HepG2 (cell line): ENCODE measurements at regions not wholly inside any gene's neighbourhood (a gene's known extent, or its start where the extent isn't known, plus 50 kb on each side); places are given as distances from the start of the nearest gene placed in this dataset.

Experiments
- ATAC-seq: fragments of 200-7000 bp; cut with Tn5 transposase; 3 replicates; pipeline ENCODE4 v1.9.1; 2020; ENCODE audit warnings: mild to moderate bottlenecking, moderate library complexity
- BruUV-seq: library from RNA; stranded (reverse); fragments of 400-500 nt; replicated peaks from 2 replicates; lab custom pipeline; 2021; lab: Mats Ljungman, UMichigan
- CTCF ChIA-PET: fragments of 300-600 bp; formaldehyde crosslinking; extraction: SDS; loops from one replicate; lab custom pipeline; 2021; ENCODE audit warnings: low total read pairs, inconsistent platforms, low intra/inter-chr PET ratio; lab: Yijun Ruan, JAX
- POLR2A ChIA-PET: fragments of 350-600 bp; sonication (Branson Sonifier 250); formaldehyde crosslinking; loops from one replicate; lab custom pipeline; 2020; ENCODE audit warnings: antibody characterized with exemption, inconsistent platforms; lab: Yijun Ruan, JAX
- DNase-seq: peaks from one replicate; pipeline ENCODE4 v3.0.0-alpha.2; 2015; ENCODE audit warnings: low spot score
- FAIRE-seq: peaks from 3 replicates; lab custom pipeline; 2011; peaks lifted over from hg19 to GRCh38; lab: Jason Lieb, UNC
- H2AFZ ChIP-seq: one replicate; pipeline ENCODE4 v1.6.1; 2011; ENCODE audit warnings: low read length, inconsistent platforms
- H3K27ac ChIP-seq: fragments of 300-600 bp; 3 replicates; pipeline ENCODE4 v1.8.0; 2011; ENCODE audit warnings: mixed run types, mild to moderate bottlenecking, mixed read lengths, low read length, inconsistent platforms; ENCODE audit not compliant: insufficient read depth; ENCODE audit errors: extremely low read length
- H3K27me3 ChIP-seq, 2 experiments: fragments of 200-600 bp in 1 of 2; 2 replicates in 1 of 2; 3 replicates in 1 of 2; pipeline versions ENCODE4 v1.6.0 to v1.8.0; 2011; ENCODE audit warnings: low read length in 2 of 2, mild to moderate bottlenecking in 2 of 2, moderate library complexity in 2 of 2, inconsistent platforms in 1 of 2; ENCODE audit not compliant: insufficient read depth in 2 of 2, control insufficient read depth in 1 of 2
- H3K36me3 ChIP-seq, 2 experiments: fragments of 200-600 bp in 1 of 2; replicated peaks in 1 of 2; 2 replicates in 1 of 2; 3 replicates in 1 of 2; pipeline versions ENCODE4 v1.5.1 to v1.8.0; 2011; ENCODE audit warnings: low read length in 2 of 2, inconsistent platforms in 1 of 2; ENCODE audit not compliant: insufficient read depth in 2 of 2, control insufficient read depth in 1 of 2
- H3K4me1 ChIP-seq: 2 replicates; pipeline ENCODE4 v1.5.1; 2012; ENCODE audit warnings: low read length, inconsistent platforms; ENCODE audit not compliant: insufficient read depth
- H3K4me2 ChIP-seq: 2 replicates; pipeline ENCODE4 v1.6.0; 2011; ENCODE audit warnings: low read depth, low read length, inconsistent platforms
- H3K4me3 ChIP-seq, 3 experiments: fragments of 200-600 bp in 1 of 3; sonication (generic), shearing (Covaris generic) in 1 of 3; replicated peaks in 1 of 3; 2 replicates each; pipeline ENCODE4 v1.5.1; 2011 to 2016; ENCODE audit warnings: low read length in 3 of 3, inconsistent platforms in 2 of 3, low read depth in 2 of 3, mild to moderate bottlenecking in 2 of 3, control low read depth in 1 of 3, mixed read lengths in 1 of 3; ENCODE audit not compliant: insufficient read depth in 1 of 3
- H3K79me2 ChIP-seq: one replicate; pipeline ENCODE4 v1.6.1; 2011; ENCODE audit warnings: low read length, inconsistent platforms; ENCODE audit not compliant: insufficient read depth
- H3K9ac ChIP-seq: 2 replicates; pipeline ENCODE4 v1.6.0; 2011; ENCODE audit warnings: mild to moderate bottlenecking, low read depth, low read length, inconsistent platforms; ENCODE audit not compliant: insufficient read depth
- H3K9me3 ChIP-seq: 2 replicates; pipeline ENCODE4 v1.5.1; 2012; ENCODE audit warnings: mild to moderate bottlenecking, low read length
- H4K20me1 ChIP-seq: 2 replicates; pipeline ENCODE4 v1.6.0; 2011; ENCODE audit warnings: inconsistent platforms, mild to moderate bottlenecking, low read length, moderate library complexity; ENCODE audit not compliant: insufficient read depth
- CAMTA2 ChIP-seq: sonication (generic); formaldehyde crosslinking; IDR thresholded peaks from 2 replicates; pipeline ENCODE4 v1.4.0; 2020; ENCODE audit warnings: mild to moderate bottlenecking, missing genetic modification reagents, borderline replicate concordance
- GPN1 ChIP-seq: sonication (generic); formaldehyde crosslinking; IDR thresholded peaks from 2 replicates; pipeline ENCODE4 v1.5.1; 2020; ENCODE audit warnings: missing genetic modification reagents, borderline replicate concordance
- HCFC1 ChIP-seq: fragments of 150-350 bp; IDR thresholded peaks from 2 replicates; pipeline ENCODE4 v1.6.1; 2014; ENCODE audit warnings: low read depth, low read length
- NAIF1 ChIP-seq: sonication (generic); formaldehyde crosslinking; IDR thresholded peaks from 2 replicates; pipeline ENCODE4 v1.5.0; 2020; ENCODE audit warnings: mild to moderate bottlenecking, missing genetic modification reagents, borderline replicate concordance
- SIN3A ChIP-seq: IDR thresholded peaks from 2 replicates; pipeline ENCODE4 v1.6.1; 2011; ENCODE audit warnings: low read depth, mild to moderate bottlenecking, control low read depth, low read length, borderline replicate concordance
- ZNF570 ChIP-seq: sonication (generic); formaldehyde crosslinking; IDR thresholded peaks from 2 replicates; pipeline ENCODE4 v1.4.0; 2020; ENCODE audit warnings: mild to moderate bottlenecking, missing genetic modification reagents, borderline replicate concordance
- ZNF792 ChIP-seq: IDR thresholded peaks from 2 replicates; pipeline ENCODE4 v1.6.1; 2016
- WGBS: methylation state at CpG from one replicate; pipeline ENCODE4 v1.1.6; 2017; ENCODE audit warnings: low lambda C conversion rate; 5-methylcytosine and 5-hydroxymethylcytosine counted together
- in situ Hi-C: cut with HindIII; loops from 2 replicates; pipeline ENCODE4 v1.10.0; 2017; ENCODE audit warnings: low pct_unique_long_range_greater_than_20kb; ENCODE audit not compliant: extremely low pct_ligation_motif_present
- intact Hi-C: fragments of 100-400 bp; cut with micrococcal nuclease; formaldehyde crosslinking; loops from one replicate; pipeline ENCODE4 v1.10.0; 2022; ENCODE audit not compliant: unreplicated experiment

GRCh38 chr13:85031771-85032170, 767.4 kb downstream of the SLITRK6 start:
- POLR2A ChIA-PET: no interaction called here
- no peaks in the 10 kb centered on the region for H4K20me1 ChIP-seq
- H3K79me2 ChIP-seq: no peaks in the 10 kb centered on the region
- H3K36me3 ChIP-seq: no peaks in the 10 kb centered on the region
- H3K4me3 ChIP-seq: no peak overlapping the region
- DNase-seq (no peak), FAIRE-seq (no peak)
- in situ Hi-C loops: no loop called here
- H3K9ac ChIP-seq: no peak overlapping the region
- no peaks in the 10 kb centered on the region for H3K4me1 ChIP-seq
- CTCF ChIA-PET: no interaction called here
- no peak for TF ChIP-seq CAMTA2 (CRISPR knock-in tag)
- no peak for TF ChIP-seq GPN1 (CRISPR knock-in tag)
- TF ChIP-seq ZNF792 (CRISPR knock-in tag): no peak
- no peak for TF ChIP-seq HCFC1
- no peak for TF ChIP-seq NAIF1 (CRISPR knock-in tag)
- TF ChIP-seq ZNF570: no peak
- TF ChIP-seq, all 625 proteins: peak for 0
- H3K27ac ChIP-seq: no peak overlapping the region
- ATAC-seq: no peak
- intact Hi-C loops: no loop called here
- BruUV-seq: no TSS peak
- H3K9me3 ChIP-seq: peaks cover 17% of the 10 kb centered on the region
- H3K4me2 ChIP-seq: no peak overlapping the region
- H3K27me3 ChIP-seq: no peaks in the 10 kb centered on the region
- WGBS: 4% methylated on average over 1 of the region's 1 CpG
- H2AFZ ChIP-seq: no peak overlapping the region

GRCh38 chr13:85028035-85028434, 771.2 kb downstream of the SLITRK6 start:
- intact Hi-C loops (no loop called here), in situ Hi-C loops (no loop called here)
- TF ChIP-seq SIN3A: no peak
- H3K27ac ChIP-seq: no peak overlapping the region
- peaks cover 35% of the 10 kb centered on the region for H3K9me3 ChIP-seq
- no peak overlapping the region for H3K4me2 ChIP-seq
- H3K4me1 ChIP-seq: no peaks in the 10 kb centered on the region
- DNase-seq: no peak
- no peak overlapping the region for H3K4me3 ChIP-seq
- CTCF ChIA-PET: no interaction called here
- no peaks in the 10 kb centered on the region for H3K27me3 ChIP-seq
- H4K20me1 ChIP-seq: no peaks in the 10 kb centered on the region
- WGBS: 4% methylated on average over 3 of the region's 3 CpGs
- FAIRE-seq: no peak
- POLR2A ChIA-PET: no interaction called here
- H3K9ac ChIP-seq: no peak overlapping the region
- BruUV-seq: no TSS peak
- no peak for ATAC-seq
- H2AFZ ChIP-seq: no peak overlapping the region
- no peaks in the 10 kb centered on the region for H3K36me3 ChIP-seq
- H3K79me2 ChIP-seq: no peaks in the 10 kb centered on the region
